Fibroblast of villous mesenchyme (primary cell): ENCODE measurements at regions not wholly inside any gene's neighbourhood (a gene's known extent, or its start where the extent isn't known, plus 50 kb on each side); places are given as distances from the start of the nearest gene placed in this dataset. TPM values are rescaled to one million over a fixed set of nuclear protein-coding genes. Genes with fewer than 3 reads are reported as not detected.

Source experiments
- small RNA-seq: library from RNA; depleted of rRNA; stranded (forward); fragments of <200 nt; gene quantifications from one replicate; pipeline ENCODE3, GENCODE V24; 2012

Small RNA genes in the stretch of these regions (small RNA-seq; reads per million reads assigned to genes)
- gene RNA5SP311 = not detected
